ENCODE measurements at regions not wholly inside any gene's neighbourhood (a gene's known extent, or its start where the extent isn't known, plus 50 kb on each side); places are given as distances from the start of the nearest gene placed in this dataset.

GRCh38 chr2:225995796-225996461 lies 596.4 kb downstream of the NYAP2 start:
- H3K36me3 Mint-ChIP-seq (ENCODE audit: low read depth): no peaks in the 10 kb centered on the region
- H3K9me3 Mint-ChIP-seq: no peaks in the 10 kb centered on the region
- H3K4me3 Mint-ChIP-seq: no peak overlapping the region
- no peaks in the 10 kb centered on the region for H3K4me1 Mint-ChIP-seq (ENCODE audit: low read depth)
- H3K27me3 Mint-ChIP-seq: peaks cover 5% of the 10 kb centered on the region
- DNase-seq: no peak
- no peak overlapping the region for H3K27ac Mint-ChIP-seq

GRCh38 chr2:225994748-225995405 lies 595.4 kb downstream of the NYAP2 start:
- Mint-ChIP-seq H3K4me1 (ENCODE audit: low read depth) (no peaks in the 10 kb centered on the region), H3K9me3 (no peaks in the 10 kb centered on the region), H3K27me3 (peaks cover 5% of the 10 kb centered on the region), H3K4me3 (no peak overlapping the region), H3K36me3 (ENCODE audit: low read depth) (no peaks in the 10 kb centered on the region), H3K27ac (no peak overlapping the region)
- no peak for DNase-seq

DNA sequence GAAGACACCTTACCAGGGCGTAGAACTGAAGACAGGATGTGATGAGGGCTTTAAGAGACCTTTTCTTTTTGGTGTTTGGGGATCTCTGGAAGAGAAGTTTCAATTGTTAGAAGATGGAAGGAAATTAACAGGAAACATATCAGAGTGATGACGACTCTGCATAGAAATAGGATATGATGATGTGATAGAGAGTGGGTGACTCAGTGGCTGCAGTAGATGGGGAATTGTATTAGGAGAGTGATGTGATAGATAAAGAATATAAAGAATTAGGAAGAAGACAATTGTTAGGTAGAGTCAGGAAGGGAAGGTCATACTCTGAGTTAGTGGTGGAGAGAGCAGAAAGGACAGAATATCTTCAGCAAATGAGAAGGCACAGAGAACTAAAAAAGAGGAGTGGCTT lies 593.9 kb downstream of the NYAP2 start:
- DNase-seq: no peak
- H3K27ac Mint-ChIP-seq: no peak overlapping the region
- no peaks in the 10 kb centered on the region for H3K4me1 Mint-ChIP-seq (ENCODE audit: low read depth)
- H3K4me3 Mint-ChIP-seq: no peak overlapping the region
- no peaks in the 10 kb centered on the region for H3K9me3 Mint-ChIP-seq
- H3K36me3 Mint-ChIP-seq (ENCODE audit: low read depth): no peaks in the 10 kb centered on the region
- H3K27me3 Mint-ChIP-seq: peaks cover 5% of the 10 kb centered on the region

- Mint-ChIP-seq H3K27me3 (peaks cover 5% of the 10 kb centered on the region), H3K4me3 (no peak overlapping the region), H3K27ac (no peak overlapping the region), H3K4me1 (ENCODE audit: low read depth) (no peaks in the 10 kb centered on the region), H3K36me3 (ENCODE audit: low read depth) (no peaks in the 10 kb centered on the region), H3K9me3 (no peaks in the 10 kb centered on the region)
- DNase-seq: no peak
Measured at GRCh38 chr2:225989809-225990208, 590.3 kb downstream of the NYAP2 start.

DNA sequence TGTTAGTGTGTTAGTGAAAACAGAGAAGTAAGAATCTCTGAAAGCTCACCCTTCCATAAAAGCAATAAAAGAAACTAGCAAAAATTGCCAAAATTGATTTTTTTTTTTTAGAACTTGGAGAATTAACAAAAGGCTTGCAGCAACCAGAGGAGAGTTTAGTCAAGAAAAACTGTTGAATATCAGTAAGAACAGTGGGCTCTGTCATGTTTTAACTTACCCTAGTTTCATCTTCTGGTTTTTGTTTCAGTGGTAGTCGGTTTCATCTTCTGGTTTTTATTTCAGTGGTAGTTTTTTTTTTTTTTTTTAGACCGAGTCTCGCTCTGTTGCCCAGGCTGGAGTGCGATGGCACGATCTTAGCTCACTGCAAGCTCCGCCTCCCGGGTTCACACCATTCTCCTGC lies 580.9 kb downstream of the NYAP2 start:
- Mint-ChIP-seq H3K9me3 (no peaks in the 10 kb centered on the region), H3K36me3 (ENCODE audit: low read depth) (no peaks in the 10 kb centered on the region), H3K27me3 (peaks cover 4% of the 10 kb centered on the region), H3K4me1 (ENCODE audit: low read depth) (no peaks in the 10 kb centered on the region), H3K27ac (no peak overlapping the region), H3K4me3 (no peak overlapping the region)
- DNase-seq: no peak

- H3K4me1 Mint-ChIP-seq (ENCODE audit: low read depth): no peaks in the 10 kb centered on the region
Measured at GRCh38 chr2:225971433-225971832, 571.9 kb downstream of the NYAP2 start.

DNA sequence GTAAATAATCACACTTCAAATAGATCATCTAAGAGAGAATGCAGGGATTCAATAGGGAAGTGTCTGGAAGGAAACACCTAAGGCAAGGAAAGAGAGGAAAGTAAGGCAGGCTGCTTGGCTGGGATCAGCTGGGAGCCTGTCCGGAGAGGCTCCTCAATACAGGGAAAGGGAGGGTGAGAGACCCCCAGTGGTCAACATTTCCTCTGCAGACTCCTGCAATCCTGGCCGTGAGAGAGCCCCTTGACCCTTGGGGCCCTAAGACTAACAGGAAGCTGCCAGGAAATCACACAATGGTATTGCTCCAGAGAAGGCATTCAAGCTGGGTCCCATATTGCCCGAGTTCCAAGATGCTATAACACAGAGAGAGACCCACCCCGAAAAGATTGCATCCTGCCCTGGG lies 549.4 kb downstream of the NYAP2 start:
- no peaks in the 10 kb centered on the region for H3K27me3 Mint-ChIP-seq
- no peak overlapping the region for H3K27ac Mint-ChIP-seq
- no peaks in the 10 kb centered on the region for H3K4me1 Mint-ChIP-seq (ENCODE audit: low read depth)
- DNase-seq: no peak
- H3K36me3 Mint-ChIP-seq (ENCODE audit: low read depth): no peaks in the 10 kb centered on the region
- H3K4me3 Mint-ChIP-seq: no peak overlapping the region
- H3K9me3 Mint-ChIP-seq: peaks cover 22% of the 10 kb centered on the region

More at GRCh38 chr2:225971433-225971832, 571.9 kb downstream of the NYAP2 start:
- Mint-ChIP-seq H3K9me3 (peaks cover 5% of the 10 kb centered on the region), H3K4me3 (no peak overlapping the region), H3K27ac (no peak overlapping the region), H3K36me3 (ENCODE audit: low read depth) (no peaks in the 10 kb centered on the region), H3K27me3 (no peaks in the 10 kb centered on the region)
- no peak for DNase-seq

DNA sequence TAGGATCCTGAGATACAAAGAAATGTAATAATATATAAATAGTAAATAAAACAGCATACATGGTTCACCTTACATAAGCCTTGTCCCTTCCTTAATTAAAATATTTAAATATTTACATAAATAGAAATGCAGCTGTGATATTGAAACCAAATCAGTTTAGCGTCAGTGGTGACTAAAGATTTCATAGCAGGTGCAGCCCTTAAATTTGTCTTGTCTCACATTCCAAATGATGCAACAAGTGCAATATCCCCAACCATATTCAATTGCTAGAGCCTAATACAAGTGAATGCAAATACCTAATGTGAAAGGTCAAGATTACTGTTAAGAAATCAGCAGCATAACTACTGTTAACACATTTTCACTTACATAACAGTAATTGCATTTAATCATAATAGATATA lies 539.5 kb downstream of the NYAP2 start:
- Mint-ChIP-seq H3K9me3 (no peaks in the 10 kb centered on the region), H3K4me1 (ENCODE audit: low read depth) (no peaks in the 10 kb centered on the region), H3K36me3 (ENCODE audit: low read depth) (no peaks in the 10 kb centered on the region), H3K27ac (no peak overlapping the region), H3K4me3 (no peak overlapping the region), H3K27me3 (no peaks in the 10 kb centered on the region)
- no peak for DNase-seq

- H3K36me3 Mint-ChIP-seq (ENCODE audit: low read depth): no peaks in the 10 kb centered on the region
- H3K4me1 Mint-ChIP-seq (ENCODE audit: low read depth): no peaks in the 10 kb centered on the region
- no peaks in the 10 kb centered on the region for H3K27me3 Mint-ChIP-seq
- no peaks in the 10 kb centered on the region for H3K9me3 Mint-ChIP-seq
- DNase-seq: no peak
- no peak overlapping the region for H3K4me3 Mint-ChIP-seq
- no peak overlapping the region for H3K27ac Mint-ChIP-seq
Measured at GRCh38 chr2:225937625-225938187, 538.2 kb downstream of the NYAP2 start.

- no peak overlapping the region for H3K4me3 Mint-ChIP-seq
- H3K27me3 Mint-ChIP-seq: no peaks in the 10 kb centered on the region
Measured at GRCh38 chr2:225932811-225933413, 533.4 kb downstream of the NYAP2 start.

GRCh38 chr2:225930687-225931086 lies 531.2 kb downstream of the NYAP2 start:
- H3K4me3 Mint-ChIP-seq: no peak overlapping the region
- no peaks in the 10 kb centered on the region for H3K36me3 Mint-ChIP-seq (ENCODE audit: low read depth)
- H3K27ac Mint-ChIP-seq: no peak overlapping the region
- no peak for DNase-seq
- H3K4me1 Mint-ChIP-seq (ENCODE audit: low read depth): no peaks in the 10 kb centered on the region
- H3K27me3 Mint-ChIP-seq: no peaks in the 10 kb centered on the region
- H3K9me3 Mint-ChIP-seq: no peaks in the 10 kb centered on the region

More at GRCh38 chr2:225932811-225933413, 533.4 kb downstream of the NYAP2 start:
- no peak for DNase-seq
- Mint-ChIP-seq H3K9me3 (no peaks in the 10 kb centered on the region), H3K27ac (no peak overlapping the region), H3K36me3 (ENCODE audit: low read depth) (no peaks in the 10 kb centered on the region), H3K4me1 (ENCODE audit: low read depth) (no peaks in the 10 kb centered on the region)

GRCh38 chr2:225920621-225921220 lies 521.2 kb downstream of the NYAP2 start:
- peaks cover 4% of the 10 kb centered on the region for H3K27me3 Mint-ChIP-seq
- peaks cover 2% of the 10 kb centered on the region for H3K9me3 Mint-ChIP-seq
- no peak overlapping the region for H3K27ac Mint-ChIP-seq
- H3K36me3 Mint-ChIP-seq (ENCODE audit: low read depth): no peaks in the 10 kb centered on the region
- H3K4me3 Mint-ChIP-seq: no peak overlapping the region
- H3K4me1 Mint-ChIP-seq (ENCODE audit: low read depth): no peaks in the 10 kb centered on the region
- DNase-seq: no peak

DNA sequence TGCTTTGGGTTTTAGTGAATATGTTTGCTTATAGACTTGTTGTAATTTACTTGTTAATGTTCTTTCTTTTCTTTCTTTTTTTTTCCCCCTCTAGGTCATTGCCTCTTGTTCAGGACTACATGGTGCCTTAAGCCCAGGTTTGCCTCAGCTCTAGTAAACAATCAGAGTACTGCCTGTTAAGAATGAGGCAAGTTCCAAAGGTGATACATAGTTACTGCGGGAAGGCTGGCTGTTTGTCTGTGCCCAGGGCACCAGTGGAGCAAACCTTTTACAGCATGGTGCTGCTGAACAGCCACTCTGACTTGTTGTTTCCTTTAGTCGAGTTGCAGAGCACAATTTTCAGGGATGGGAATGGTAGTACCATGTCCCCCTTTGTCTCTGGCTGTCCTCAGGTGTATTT lies 517.2 kb downstream of the NYAP2 start:
- peaks cover 4% of the 10 kb centered on the region for H3K9me3 Mint-ChIP-seq
- no peak for DNase-seq
- no peaks in the 10 kb centered on the region for H3K4me1 Mint-ChIP-seq (ENCODE audit: low read depth)
- no peaks in the 10 kb centered on the region for H3K36me3 Mint-ChIP-seq (ENCODE audit: low read depth)
- H3K4me3 Mint-ChIP-seq: no peak overlapping the region
- no peak overlapping the region for H3K27ac Mint-ChIP-seq
- H3K27me3 Mint-ChIP-seq: peaks cover 4% of the 10 kb centered on the region

GRCh38 chr2:225911019-225911418 lies 511.5 kb downstream of the NYAP2 start:
- no peak for DNase-seq
- Mint-ChIP-seq H3K27ac (no peak overlapping the region), H3K27me3 (no peaks in the 10 kb centered on the region), H3K4me1 (ENCODE audit: low read depth) (no peaks in the 10 kb centered on the region), H3K36me3 (ENCODE audit: low read depth) (no peaks in the 10 kb centered on the region), H3K4me3 (no peak overlapping the region), H3K9me3 (peaks cover 4% of the 10 kb centered on the region)

DNA sequence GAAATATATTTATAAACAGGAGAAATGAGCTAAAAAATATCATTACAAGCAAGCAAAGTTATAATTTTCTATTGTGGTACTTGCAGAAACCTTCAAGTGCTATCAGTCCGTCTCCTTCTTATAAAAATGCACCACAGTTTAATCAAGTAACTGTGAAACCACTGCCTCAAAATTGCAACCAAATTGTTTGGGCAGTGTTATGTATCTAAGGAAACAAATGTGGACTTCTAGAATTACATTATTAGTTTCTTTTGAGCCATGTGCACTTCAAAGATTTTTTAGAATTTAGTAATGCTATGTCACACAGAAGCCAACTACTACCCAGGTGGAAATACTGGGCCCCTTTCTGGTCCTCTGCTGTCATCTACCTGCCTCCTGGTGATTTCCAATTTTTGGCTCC lies 495.6 kb downstream of the NYAP2 start:
- H3K27me3 Mint-ChIP-seq: peaks cover 27% of the 10 kb centered on the region
- no peak overlapping the region for H3K4me3 Mint-ChIP-seq
- H3K9me3 Mint-ChIP-seq: no peaks in the 10 kb centered on the region
- H3K4me1 Mint-ChIP-seq (ENCODE audit: low read depth): no peaks in the 10 kb centered on the region
- no peaks in the 10 kb centered on the region for H3K36me3 Mint-ChIP-seq (ENCODE audit: low read depth)
- no peak for DNase-seq
- no peak overlapping the region for H3K27ac Mint-ChIP-seq

All from activated T-cell treated with anti-CD3 and anti-CD28 coated beads, Interleukin-2, amount 50 U/mL, for 24 hours (primary cell).